ENCODE measurements at regions not wholly inside any gene's neighbourhood (a gene's known extent, or its start where the extent isn't known, plus 50 kb on each side); places are given as distances from the start of the nearest gene placed in this dataset.

- Histone ChIP-seq H3K4me3 (ENCODE audit: low read depth in 2 of 2, low read length in 2 of 2) (no peak overlapping the region), H3K9me3 (ENCODE audit: control insufficient read depth, insufficient read depth, low read depth, low read length) (peaks cover 5% of the 10 kb centered on the region; the same call in 1 of the 2 replicates), H3K27ac (ENCODE audit: low read length) (no peak overlapping the region), H3K27me3 (ENCODE audit: control insufficient read depth, insufficient read depth, low read length) (no peaks in the 10 kb centered on the region), H3K36me3 (ENCODE audit: control insufficient read depth, insufficient read depth, low read length) (no peaks in the 10 kb centered on the region), H3K4me1 (ENCODE audit: control insufficient read depth, insufficient read depth, low read length) (peaks cover 27% of the 10 kb centered on the region)
- CTCF ChIA-PET = interaction anchor here (0.6 kb wide), 1 partner anchor 23 kb away, joined by 4 read pairs; no protein-coding TSS in a partner anchor
- ATAC-seq = no peak
- no TSS peak for BruUV-seq (replicated peaks)
- POLR2A ChIA-PET = no interaction called here
- in situ Hi-C loops (cut with HindIII; ENCODE audit: low pct_unique_long_range_greater_than_20kb, low sequenced_read_pairs) (no loop called here), intact Hi-C loops (cut with micrococcal nuclease; ENCODE audit: unreplicated experiment) (no loop called here)
- DNase-seq (ENCODE audit: low read depth, low spot score) = no peak
- TF ChIP-seq POLR2AphosphoS5 (IDR thresholded peaks at IDR 0.05; ENCODE audit: low read depth, low read length) (no peak), REST (IDR thresholded peaks at IDR 0.05; ENCODE audit: insufficient read depth in 1 of 2, low read depth in 2 of 2, low read length in 1 of 2) (no peak), TCF7L2 (IDR thresholded peaks at IDR 0.05; ENCODE audit: low read depth, low read length) (no peak), SIN3A (IDR thresholded peaks at IDR 0.05; ENCODE audit: borderline replicate concordance, insufficient read depth, low read depth, low read length) (no peak), CTCF (IDR thresholded peaks at IDR 0.05) (no peak)
These were observed 143.9 kb upstream of the NCOR2 start for GRCh38 chr12:124711344-124711743.

- Histone ChIP-seq H3K27ac (ENCODE audit: low read length) (peak overlapping the region; percentile 29; the same call in 1 of the 2 replicates), H3K27me3 (ENCODE audit: control insufficient read depth, insufficient read depth, low read length) (no peaks in the 10 kb centered on the region), H3K36me3 (ENCODE audit: control insufficient read depth, insufficient read depth, low read length) (no peaks in the 10 kb centered on the region), H3K4me3 (ENCODE audit: low read depth in 2 of 2, low read length in 2 of 2) (no peak overlapping the region), H3K4me1 (ENCODE audit: control insufficient read depth, insufficient read depth, low read length) (peaks cover 17% of the 10 kb centered on the region), H3K9me3 (ENCODE audit: control insufficient read depth, insufficient read depth, low read depth, low read length) (peaks cover 5% of the 10 kb centered on the region; the same call in 1 of the 2 replicates)
- TF ChIP-seq POLR2AphosphoS5 (IDR thresholded peaks at IDR 0.05; ENCODE audit: low read depth, low read length) (no peak), REST (IDR thresholded peaks at IDR 0.05; ENCODE audit: insufficient read depth in 1 of 2, low read depth in 2 of 2, low read length in 1 of 2) (no peak), CTCF (IDR thresholded peaks at IDR 0.05) (no peak), SIN3A (IDR thresholded peaks at IDR 0.05; ENCODE audit: borderline replicate concordance, insufficient read depth, low read depth, low read length) (no peak), TCF7L2 (IDR thresholded peaks at IDR 0.05; ENCODE audit: low read depth, low read length) (no peak)
- intact Hi-C loops (cut with micrococcal nuclease; ENCODE audit: unreplicated experiment) = no loop called here
- DNase-seq (ENCODE audit: low read depth, low spot score) (no peak), ATAC-seq (no peak)
- POLR2A ChIA-PET = no interaction called here
- BruUV-seq (replicated peaks) = no TSS peak
- CTCF ChIA-PET = interaction anchor here (0.6 to 0.7 kb wide), 3 partner anchors 16 to 256 kb away, joined by 3 read pairs; no protein-coding TSS in a partner anchor
- in situ Hi-C loops (cut with HindIII; ENCODE audit: low pct_unique_long_range_greater_than_20kb, low sequenced_read_pairs) = no loop called here
These were observed 142.6 kb upstream of the NCOR2 start for GRCh38 chr12:124709722-124710687.

Data from Panc1 (cell line).